HCT116 (cell line): ENCODE measurements at regions not wholly inside any gene's neighbourhood (a gene's known extent, or its start where the extent isn't known, plus 50 kb on each side); places are given as distances from the start of the nearest gene placed in this dataset.

Source experiments
- ATAC-seq: fragments of 200-7000 bp; cut with Tn5 transposase; 2 replicates; pipeline ENCODE4 v1.9.1; 2020; ENCODE audit warnings: mild to moderate bottlenecking, moderate library complexity
- BruUV-seq: library from RNA; stranded (reverse); fragments of 400-500 nt; replicated peaks from 2 replicates; lab custom pipeline; 2021; lab: Mats Ljungman, UMichigan
- CTCF ChIA-PET: fragments of 300-600 bp; sonication (Branson Sonifier 250); formaldehyde crosslinking; loops from one replicate; lab custom pipeline; 2021; ENCODE audit warnings: antibody characterized with exemption; lab: Charles Lee
- POLR2A ChIA-PET: fragments of 300-600, 350-600 bp; sonication (Branson Sonifier 250); formaldehyde crosslinking; loops from one replicate; lab custom pipeline; 2021; ENCODE audit warnings: antibody characterized with exemption; lab: Charles Lee
- RAD21 ChIA-PET, 2 experiments: fragments of 300-600 bp; sonication (Branson Sonifier 250); formaldehyde crosslinking; loops; one replicate each; lab custom pipeline; 2023; ENCODE audit warnings: low total read pairs in 2 of 2; ENCODE audit not compliant: uncharacterized antibody in 2 of 2, unreplicated experiment in 2 of 2, low non-redundant PET in 1 of 2; lab: Charles Lee
- DNase-seq: peaks from one replicate; pipeline ENCODE4 v3.0.0-alpha.2; 2010; ENCODE audit warnings: low read depth, low spot score
- H2AFZ ChIP-seq: fragments of 200-600 bp; shearing (Covaris generic), sonication (generic); 2 replicates; pipeline ENCODE4 v1.6.1; 2017; ENCODE audit warnings: low read depth, mixed run types, mixed read lengths, antibody characterized with exemption, low read length; ENCODE audit not compliant: poor library complexity, severe bottlenecking
- H3K27ac ChIP-seq: 2 replicates; pipeline ENCODE4 v1.5.1; 2012; ENCODE audit warnings: low read depth, low read length
- H3K27me3 ChIP-seq: fragments of 200-600 bp; sonication (generic); 2 replicates; pipeline ENCODE4 v1.6.1; 2016; ENCODE audit warnings: mixed run types, low read length, mixed read lengths; ENCODE audit not compliant: insufficient read depth
- H3K36me3 ChIP-seq, 2 experiments: fragments of 200-500 bp in 1 of 2; fragments of 200-600 bp in 1 of 2; sonication (Bioruptor generic) in 1 of 2; sonication (generic) in 1 of 2; 2 replicates each; pipeline versions ENCODE4 v1.5.1 to v1.6.1; 2014 to 2016; ENCODE audit warnings: low read length in 2 of 2, inconsistent platforms in 1 of 2, mixed read lengths in 1 of 2, mixed run types in 1 of 2; ENCODE audit not compliant: insufficient read depth in 2 of 2, control insufficient read depth in 1 of 2
- H3K4me1 ChIP-seq, 2 experiments: fragments of 200-600 bp in 1 of 2; sonication (generic) in 1 of 2; 2 replicates each; pipeline versions ENCODE4 v1.5.1 to v1.6.1; 2012 to 2017; ENCODE audit warnings: low read length in 2 of 2, inconsistent platforms in 1 of 2, mild to moderate bottlenecking in 1 of 2, mixed read lengths in 1 of 2, mixed run types in 1 of 2, moderate library complexity in 1 of 2; ENCODE audit not compliant: insufficient read depth in 2 of 2, control insufficient read depth in 1 of 2
- H3K4me2 ChIP-seq: fragments of 200-600 bp; sonication (generic); 2 replicates; pipeline ENCODE4 v1.6.1; 2017; ENCODE audit warnings: mixed run types, low read length, mixed read lengths
- H3K4me3 ChIP-seq, 2 experiments: fragments of 200-600 bp in 1 of 2; sonication (generic) in 1 of 2; replicated peaks in 1 of 2; 2 replicates each; pipeline ENCODE4 v1.5.1; 2011 to 2016; ENCODE audit warnings: low read length in 2 of 2, control low read depth in 1 of 2, low read depth in 1 of 2, mild to moderate bottlenecking in 1 of 2, mixed read lengths in 1 of 2, mixed run types in 1 of 2
- H3K79me2 ChIP-seq: fragments of 200-600 bp; sonication (generic); 2 replicates; pipeline ENCODE4 v1.6.1; 2017; ENCODE audit warnings: mild to moderate bottlenecking, mixed run types, low read length, moderate library complexity, mixed read lengths; ENCODE audit not compliant: insufficient read depth
- H3K9ac ChIP-seq: fragments of 200-600 bp; sonication (generic); 2 replicates; pipeline ENCODE4 v1.6.1; 2016; ENCODE audit warnings: low read length, mixed read lengths
- H3K9me2 ChIP-seq: fragments of 200-600 bp; sonication (generic), shearing (Covaris generic); 2 replicates; pipeline ENCODE4 v1.6.1; 2017; ENCODE audit warnings: mixed run types, mild to moderate bottlenecking, moderate library complexity; ENCODE audit not compliant: insufficient read depth
- H3K9me3 ChIP-seq, 2 experiments: fragments of 200-500 bp in 1 of 2; fragments of 200-600 bp in 1 of 2; sonication (Bioruptor generic) in 1 of 2; sonication (generic) in 1 of 2; 2 replicates each; pipeline ENCODE4 v1.6.1; 2014 to 2017; ENCODE audit warnings: low read length in 2 of 2, mixed read lengths in 2 of 2, inconsistent platforms in 1 of 2, low read depth in 1 of 2, mild to moderate bottlenecking in 1 of 2, mixed run types in 1 of 2, moderate library complexity in 1 of 2; ENCODE audit not compliant: control insufficient read depth in 1 of 2, insufficient read depth in 1 of 2
- H4K20me1 ChIP-seq: fragments of 200-600 bp; sonication (generic), shearing (Covaris generic); 2 replicates; pipeline ENCODE4 v1.6.1; 2017; ENCODE audit warnings: mixed run types, mild to moderate bottlenecking, moderate library complexity; ENCODE audit not compliant: insufficient read depth
- CBX3 ChIP-seq: IDR thresholded peaks from 2 replicates; pipeline ENCODE4 v1.6.1; 2012; ENCODE audit warnings: low read depth
- CEBPB ChIP-seq: IDR thresholded peaks from 2 replicates; pipeline ENCODE4 v1.6.1; 2012; ENCODE audit warnings: low read depth
- EGR1 ChIP-seq: IDR thresholded peaks from 2 replicates; pipeline ENCODE4 v1.6.1; 2012; ENCODE audit warnings: low read depth
- ELF1 ChIP-seq: IDR thresholded peaks from 2 replicates; pipeline ENCODE4 v1.6.1; 2012; ENCODE audit warnings: low read depth, borderline replicate concordance
- EZH2 ChIP-seq: fragments of 200-600 bp; sonication (generic); IDR thresholded peaks from 2 replicates; pipeline ENCODE4 v1.6.1; 2017; ENCODE audit warnings: antibody characterized with exemption, mixed run types
- FOSL1 ChIP-seq: IDR thresholded peaks from 2 replicates; pipeline ENCODE4 v1.6.1; 2012; ENCODE audit warnings: low read depth
- JUND ChIP-seq: IDR thresholded peaks from 2 replicates; pipeline ENCODE4 v1.6.1; 2012
- POLR2A ChIP-seq: IDR thresholded peaks from 2 replicates; pipeline ENCODE4 v1.7.0; 2011; ENCODE audit warnings: borderline replicate concordance; ENCODE audit not compliant: insufficient read depth, insufficient read length; ENCODE audit errors: extremely low read depth
- POLR2AphosphoS5 ChIP-seq: IDR thresholded peaks from 2 replicates; pipeline ENCODE4 v1.6.1; 2011; ENCODE audit warnings: mild to moderate bottlenecking, low read depth, low read length, moderate library complexity
- RAD21 ChIP-seq: IDR thresholded peaks from 2 replicates; pipeline ENCODE4 v1.6.1; 2012; ENCODE audit warnings: low read depth, mild to moderate bottlenecking
- SIN3A ChIP-seq: IDR thresholded peaks from 2 replicates; pipeline ENCODE4 v1.6.1; 2012; ENCODE audit warnings: low read depth
- SP1 ChIP-seq: IDR thresholded peaks from 2 replicates; pipeline ENCODE4 v1.6.1; 2012; ENCODE audit warnings: low read depth
- SRF ChIP-seq: IDR thresholded peaks from 2 replicates; pipeline ENCODE4 v1.6.1; 2012; ENCODE audit warnings: low read depth
- YY1 ChIP-seq: IDR thresholded peaks from 2 replicates; pipeline ENCODE4 v1.6.1; 2011; ENCODE audit warnings: low read length, low read depth, moderate library complexity, mild to moderate bottlenecking; ENCODE audit not compliant: insufficient replicate concordance; ENCODE audit errors: extremely low read depth
- ZFX ChIP-seq: fragments of 450-650 bp; IDR thresholded peaks from 2 replicates; pipeline ENCODE4 v1.6.1; 2017
- intact Hi-C: fragments of 100-400 bp; cut with micrococcal nuclease; formaldehyde crosslinking; loops from 2 replicates; pipeline ENCODE4 v1.10.0; 2022
- TF ChIP-seq, protein P1 (sequence below): IDR thresholded peaks from 2 replicates; pipeline ENCODE4 v1.6.1; 2011; ENCODE audit warnings: mild to moderate bottlenecking, low read length, moderate library complexity; ENCODE audit not compliant: insufficient replicate concordance; ENCODE audit errors: extremely low read depth
- TF ChIP-seq, protein P2 (sequence below), 3 experiments: fragments of 200-600 bp in 1 of 3; sonication (generic) in 1 of 3; IDR thresholded peaks in 2 of 3; conservative IDR thresholded peaks in 1 of 3; 2 replicates each; pipeline ENCODE4 v1.5.1; 2012 to 2017; ENCODE audit warnings: low read depth in 2 of 3, low read length in 2 of 3, antibody characterized with exemption in 1 of 3, borderline replicate concordance in 1 of 3, control low read depth in 1 of 3, mild to moderate bottlenecking in 1 of 3, mixed read lengths in 1 of 3, mixed run types in 1 of 3, moderate library complexity in 1 of 3; ENCODE audit not compliant: insufficient read depth in 1 of 3
- TF ChIP-seq, protein P3 (sequence below): IDR thresholded peaks from 2 replicates; pipeline ENCODE4 v1.6.1; 2012

DNA sequence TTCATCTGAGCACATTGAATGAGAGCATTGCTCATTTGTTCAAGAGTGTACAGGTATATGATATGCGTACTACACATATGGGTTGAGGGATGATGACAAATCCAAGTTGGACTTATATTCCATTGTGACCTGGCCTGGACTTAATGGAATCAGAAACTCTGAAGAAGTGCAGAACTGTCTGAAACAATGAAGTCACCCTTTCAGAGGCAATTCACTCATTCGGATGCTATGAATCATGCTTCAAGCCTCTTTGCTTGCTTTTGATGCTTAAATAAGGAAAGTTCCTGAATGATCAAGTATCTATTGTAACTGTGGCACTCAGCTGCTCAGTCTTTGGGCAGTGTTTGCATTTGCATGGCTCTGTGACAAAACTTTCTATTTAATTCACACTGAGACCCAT is 93.4 kb downstream of the ZNF365 start:
- H3K36me3 ChIP-seq, result no peaks in the 10 kb centered on the region
- RAD21 ChIA-PET, result no interaction called here
- H4K20me1 ChIP-seq, result no peaks in the 10 kb centered on the region
- DNase-seq (no peak), ATAC-seq (no peak)
- CTCF ChIA-PET, result no interaction called here
- H3K4me2 ChIP-seq, result no peak overlapping the region
- no peak overlapping the region for H3K4me3 ChIP-seq
- BruUV-seq, result no TSS peak
- POLR2A ChIA-PET, result no interaction called here
- H3K9ac ChIP-seq, result no peak overlapping the region
- TF ChIP-seq FOSL1 (no peak), POLR2AphosphoS5 (no peak), SIN3A (no peak), EGR1 (no peak), SRF (no peak), RAD21 (no peak), CEBPB (no peak), SP1 (no peak), JUND (no peak), POLR2A (no peak), ZFX (no peak), YY1 (no peak), ELF1 (no peak), CBX3 (no peak), EZH2 (no peak)
- TF ChIP-seq, protein P1, sequence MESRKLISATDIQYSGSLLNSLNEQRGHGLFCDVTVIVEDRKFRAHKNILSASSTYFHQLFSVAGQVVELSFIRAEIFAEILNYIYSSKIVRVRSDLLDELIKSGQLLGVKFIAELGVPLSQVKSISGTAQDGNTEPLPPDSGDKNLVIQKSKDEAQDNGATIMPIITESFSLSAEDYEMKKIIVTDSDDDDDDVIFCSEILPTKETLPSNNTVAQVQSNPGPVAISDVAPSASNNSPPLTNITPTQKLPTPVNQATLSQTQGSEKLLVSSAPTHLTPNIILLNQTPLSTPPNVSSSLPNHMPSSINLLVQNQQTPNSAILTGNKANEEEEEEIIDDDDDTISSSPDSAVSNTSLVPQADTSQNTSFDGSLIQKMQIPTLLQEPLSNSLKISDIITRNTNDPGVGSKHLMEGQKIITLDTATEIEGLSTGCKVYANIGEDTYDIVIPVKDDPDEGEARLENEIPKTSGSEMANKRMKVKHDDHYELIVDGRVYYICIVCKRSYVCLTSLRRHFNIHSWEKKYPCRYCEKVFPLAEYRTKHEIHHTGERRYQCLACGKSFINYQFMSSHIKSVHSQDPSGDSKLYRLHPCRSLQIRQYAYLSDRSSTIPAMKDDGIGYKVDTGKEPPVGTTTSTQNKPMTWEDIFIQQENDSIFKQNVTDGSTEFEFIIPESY, result no peak
- TF ChIP-seq, protein P2, sequence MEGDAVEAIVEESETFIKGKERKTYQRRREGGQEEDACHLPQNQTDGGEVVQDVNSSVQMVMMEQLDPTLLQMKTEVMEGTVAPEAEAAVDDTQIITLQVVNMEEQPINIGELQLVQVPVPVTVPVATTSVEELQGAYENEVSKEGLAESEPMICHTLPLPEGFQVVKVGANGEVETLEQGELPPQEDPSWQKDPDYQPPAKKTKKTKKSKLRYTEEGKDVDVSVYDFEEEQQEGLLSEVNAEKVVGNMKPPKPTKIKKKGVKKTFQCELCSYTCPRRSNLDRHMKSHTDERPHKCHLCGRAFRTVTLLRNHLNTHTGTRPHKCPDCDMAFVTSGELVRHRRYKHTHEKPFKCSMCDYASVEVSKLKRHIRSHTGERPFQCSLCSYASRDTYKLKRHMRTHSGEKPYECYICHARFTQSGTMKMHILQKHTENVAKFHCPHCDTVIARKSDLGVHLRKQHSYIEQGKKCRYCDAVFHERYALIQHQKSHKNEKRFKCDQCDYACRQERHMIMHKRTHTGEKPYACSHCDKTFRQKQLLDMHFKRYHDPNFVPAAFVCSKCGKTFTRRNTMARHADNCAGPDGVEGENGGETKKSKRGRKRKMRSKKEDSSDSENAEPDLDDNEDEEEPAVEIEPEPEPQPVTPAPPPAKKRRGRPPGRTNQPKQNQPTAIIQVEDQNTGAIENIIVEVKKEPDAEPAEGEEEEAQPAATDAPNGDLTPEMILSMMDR (IDR thresholded peaks at IDR 0.05 in 2 of 3, conservative IDR thresholded peaks at IDR 0.05 in 1 of 3; ENCODE audit: borderline replicate concordance in 1 of 3, insufficient read depth in 1 of 3, low read depth in 2 of 3, low read length in 2 of 3), result no peak
- TF ChIP-seq, protein P3, sequence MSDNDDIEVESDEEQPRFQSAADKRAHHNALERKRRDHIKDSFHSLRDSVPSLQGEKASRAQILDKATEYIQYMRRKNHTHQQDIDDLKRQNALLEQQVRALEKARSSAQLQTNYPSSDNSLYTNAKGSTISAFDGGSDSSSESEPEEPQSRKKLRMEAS, result no peak
- H3K4me1 ChIP-seq, result no peaks in the 10 kb centered on the region
- no peaks in the 10 kb centered on the region for H3K79me2 ChIP-seq
- H3K9me3 ChIP-seq, result no peaks in the 10 kb centered on the region
- H3K27me3 ChIP-seq, result no peaks in the 10 kb centered on the region
- H3K27ac ChIP-seq, result no peak overlapping the region
- intact Hi-C loops, result no loop called here
- H2AFZ ChIP-seq, result no peak overlapping the region
- no peaks in the 10 kb centered on the region for H3K9me2 ChIP-seq
